ENCODE measurements at regions not wholly inside any gene's neighbourhood (a gene's known extent, or its start where the extent isn't known, plus 50 kb on each side); places are given as distances from the start of the nearest gene placed in this dataset.

DNA sequence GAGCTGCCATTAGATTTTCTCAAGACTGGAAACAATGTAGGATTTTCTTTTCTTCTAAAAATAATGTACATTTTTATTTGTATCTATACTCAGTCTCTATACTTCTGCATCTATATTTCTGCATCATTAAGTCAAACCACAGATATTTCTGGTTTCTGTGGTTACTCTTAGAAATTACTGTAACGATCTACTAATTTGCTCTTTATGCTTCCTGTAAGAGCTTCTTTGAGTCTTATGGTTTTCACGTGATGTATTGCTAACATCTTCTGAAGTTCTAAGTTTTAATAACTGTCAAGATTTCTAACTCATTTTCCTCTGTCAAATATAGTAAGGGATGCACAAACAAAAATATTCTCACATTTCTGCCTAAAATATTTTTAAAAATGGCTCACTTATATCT lies 1144.5 kb downstream of the HACE1 start:
- TF ChIP-seq, protein P1, sequence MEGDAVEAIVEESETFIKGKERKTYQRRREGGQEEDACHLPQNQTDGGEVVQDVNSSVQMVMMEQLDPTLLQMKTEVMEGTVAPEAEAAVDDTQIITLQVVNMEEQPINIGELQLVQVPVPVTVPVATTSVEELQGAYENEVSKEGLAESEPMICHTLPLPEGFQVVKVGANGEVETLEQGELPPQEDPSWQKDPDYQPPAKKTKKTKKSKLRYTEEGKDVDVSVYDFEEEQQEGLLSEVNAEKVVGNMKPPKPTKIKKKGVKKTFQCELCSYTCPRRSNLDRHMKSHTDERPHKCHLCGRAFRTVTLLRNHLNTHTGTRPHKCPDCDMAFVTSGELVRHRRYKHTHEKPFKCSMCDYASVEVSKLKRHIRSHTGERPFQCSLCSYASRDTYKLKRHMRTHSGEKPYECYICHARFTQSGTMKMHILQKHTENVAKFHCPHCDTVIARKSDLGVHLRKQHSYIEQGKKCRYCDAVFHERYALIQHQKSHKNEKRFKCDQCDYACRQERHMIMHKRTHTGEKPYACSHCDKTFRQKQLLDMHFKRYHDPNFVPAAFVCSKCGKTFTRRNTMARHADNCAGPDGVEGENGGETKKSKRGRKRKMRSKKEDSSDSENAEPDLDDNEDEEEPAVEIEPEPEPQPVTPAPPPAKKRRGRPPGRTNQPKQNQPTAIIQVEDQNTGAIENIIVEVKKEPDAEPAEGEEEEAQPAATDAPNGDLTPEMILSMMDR (IDR thresholded peaks at IDR 0.05; ENCODE audit: poor library complexity, severe bottlenecking): no peak
- TF ChIP-seq POLR2AphosphoS5 (IDR thresholded peaks at IDR 0.05) (no peak), EZH2 (IDR thresholded peaks at IDR 0.05; ENCODE audit: borderline replicate concordance, insufficient read depth, low read length, poor library complexity, severe bottlenecking) (no peak), EP300 (conservative IDR thresholded peaks at IDR 0.05; ENCODE audit: poor library complexity, severe bottlenecking) (no peak)
- TF ChIP-seq, protein P2, sequence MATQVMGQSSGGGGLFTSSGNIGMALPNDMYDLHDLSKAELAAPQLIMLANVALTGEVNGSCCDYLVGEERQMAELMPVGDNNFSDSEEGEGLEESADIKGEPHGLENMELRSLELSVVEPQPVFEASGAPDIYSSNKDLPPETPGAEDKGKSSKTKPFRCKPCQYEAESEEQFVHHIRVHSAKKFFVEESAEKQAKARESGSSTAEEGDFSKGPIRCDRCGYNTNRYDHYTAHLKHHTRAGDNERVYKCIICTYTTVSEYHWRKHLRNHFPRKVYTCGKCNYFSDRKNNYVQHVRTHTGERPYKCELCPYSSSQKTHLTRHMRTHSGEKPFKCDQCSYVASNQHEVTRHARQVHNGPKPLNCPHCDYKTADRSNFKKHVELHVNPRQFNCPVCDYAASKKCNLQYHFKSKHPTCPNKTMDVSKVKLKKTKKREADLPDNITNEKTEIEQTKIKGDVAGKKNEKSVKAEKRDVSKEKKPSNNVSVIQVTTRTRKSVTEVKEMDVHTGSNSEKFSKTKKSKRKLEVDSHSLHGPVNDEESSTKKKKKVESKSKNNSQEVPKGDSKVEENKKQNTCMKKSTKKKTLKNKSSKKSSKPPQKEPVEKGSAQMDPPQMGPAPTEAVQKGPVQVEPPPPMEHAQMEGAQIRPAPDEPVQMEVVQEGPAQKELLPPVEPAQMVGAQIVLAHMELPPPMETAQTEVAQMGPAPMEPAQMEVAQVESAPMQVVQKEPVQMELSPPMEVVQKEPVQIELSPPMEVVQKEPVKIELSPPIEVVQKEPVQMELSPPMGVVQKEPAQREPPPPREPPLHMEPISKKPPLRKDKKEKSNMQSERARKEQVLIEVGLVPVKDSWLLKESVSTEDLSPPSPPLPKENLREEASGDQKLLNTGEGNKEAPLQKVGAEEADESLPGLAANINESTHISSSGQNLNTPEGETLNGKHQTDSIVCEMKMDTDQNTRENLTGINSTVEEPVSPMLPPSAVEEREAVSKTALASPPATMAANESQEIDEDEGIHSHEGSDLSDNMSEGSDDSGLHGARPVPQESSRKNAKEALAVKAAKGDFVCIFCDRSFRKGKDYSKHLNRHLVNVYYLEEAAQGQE (IDR thresholded peaks at IDR 0.05; ENCODE audit: borderline replicate concordance): no peak
